ENCODE measurements at regions not wholly inside any gene's neighbourhood (a gene's known extent, or its start where the extent isn't known, plus 50 kb on each side); places are given as distances from the start of the nearest gene placed in this dataset.
A peak's percentile ranks its signal among the peaks of the same experiment; 100 is the strongest.
"Not testable (repeated sequence)": the region's sequence is repeated elsewhere in the genome, so short reads cannot be mapped to it uniquely, and the experiment has no call there.

DNA sequence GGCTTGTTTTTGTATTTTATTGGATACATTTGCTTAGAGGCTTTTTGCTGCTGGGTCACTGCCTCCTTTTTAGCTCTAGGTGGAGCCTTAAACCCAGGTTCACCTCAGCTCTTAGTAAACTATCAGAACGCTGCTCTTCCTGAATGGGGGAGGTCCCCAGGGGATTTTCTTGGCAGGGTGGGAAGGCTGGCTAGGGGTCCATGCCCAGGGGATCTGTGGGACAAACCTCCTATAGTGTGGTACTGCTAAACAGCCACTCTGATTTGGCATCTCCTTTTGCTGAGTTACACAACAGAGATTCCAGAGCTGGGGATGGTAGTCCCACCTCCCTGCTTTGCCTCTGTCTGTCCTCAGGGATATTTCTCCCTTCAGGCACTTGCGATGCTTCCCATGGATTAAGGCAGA lies 204.9 kb downstream of the ZIC5 start:
- DNase-seq: peak; percentile 40

- no peak for DNase-seq
Observed at GRCh38 chr13:99765869-99766268, 205.7 kb downstream of the ZIC5 start.

DNA sequence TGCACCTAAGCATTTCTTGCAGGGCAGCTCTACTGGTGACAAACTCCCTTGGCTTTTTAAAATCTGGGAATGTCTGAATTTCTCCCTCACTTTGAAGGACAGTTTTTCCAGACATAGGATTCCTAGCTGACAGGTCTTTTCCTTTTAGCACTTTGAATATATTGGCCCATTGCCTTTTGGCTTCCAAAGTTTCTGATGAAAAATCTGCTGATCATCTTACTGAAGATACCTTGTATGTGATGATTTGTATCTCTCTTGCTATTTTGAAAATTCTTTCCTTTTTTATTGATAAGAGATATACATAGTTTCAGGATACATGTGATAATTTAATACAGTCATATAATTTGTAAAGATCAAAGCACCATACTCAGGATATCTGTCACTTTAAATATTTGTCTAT lies 211.1 kb downstream of the ZIC5 start:
- no peak for DNase-seq

DNA sequence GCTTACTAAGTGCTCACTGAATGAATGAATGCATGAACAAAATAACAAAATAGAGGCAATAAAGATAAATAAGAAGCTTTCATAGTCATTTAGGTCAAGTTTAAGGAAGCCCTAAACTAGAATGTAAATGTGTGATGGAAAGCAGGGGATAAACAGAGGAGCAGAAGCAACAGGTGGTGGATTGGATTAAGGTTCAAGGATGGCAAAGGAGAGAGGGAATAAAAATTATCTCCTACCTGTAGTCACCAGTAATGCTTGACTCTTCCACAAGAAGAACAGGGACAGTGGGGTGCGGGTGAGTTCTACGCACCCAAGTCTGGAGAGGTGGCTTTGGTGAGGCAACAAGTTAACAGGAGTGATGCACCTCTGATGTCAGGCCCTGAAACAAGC lies 212.4 kb downstream of the ZIC5 start:
- no peak for DNase-seq

DNA sequence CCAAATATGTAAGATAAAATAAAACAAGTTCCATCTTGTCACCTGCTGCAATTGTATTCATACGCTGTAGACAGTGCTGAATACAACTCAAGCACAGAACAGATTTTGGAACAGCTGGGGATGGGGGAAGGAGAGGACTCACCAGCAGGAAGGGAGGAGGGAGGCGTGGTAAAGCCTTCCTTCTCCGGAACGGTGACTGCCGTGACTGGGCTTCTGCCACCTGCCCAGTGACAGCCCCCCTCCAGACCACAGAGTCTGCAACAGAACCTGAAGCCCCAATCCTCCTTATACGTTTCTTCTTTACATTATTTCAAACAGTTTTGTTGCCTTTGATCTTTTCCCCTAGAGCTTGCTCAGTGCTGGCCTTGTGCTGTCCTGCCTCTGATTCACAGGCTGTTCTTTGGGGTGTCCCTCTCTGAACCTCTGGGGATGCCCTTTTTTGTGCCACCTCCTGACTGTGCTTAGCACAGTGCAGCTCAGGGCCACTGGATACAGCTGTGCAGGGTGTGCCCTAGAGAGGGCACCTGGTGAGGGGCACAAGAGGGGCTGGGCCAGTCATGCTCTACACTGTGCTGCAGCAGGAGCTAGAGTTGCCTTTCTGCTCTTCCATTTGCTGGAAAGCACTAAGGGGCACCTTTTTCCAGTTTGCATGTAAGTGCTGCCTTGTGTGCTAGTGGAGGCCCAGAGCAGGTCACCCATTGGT lies 213.0 kb downstream of the ZIC5 start:
- DNase-seq: no peak

- DNase-seq: no peak
Observed at GRCh38 chr13:99757756-99758459, 213.7 kb downstream of the ZIC5 start.

- DNase-seq: no peak
Observed at GRCh38 chr13:99756281-99756680, 215.3 kb downstream of the ZIC5 start.

DNA sequence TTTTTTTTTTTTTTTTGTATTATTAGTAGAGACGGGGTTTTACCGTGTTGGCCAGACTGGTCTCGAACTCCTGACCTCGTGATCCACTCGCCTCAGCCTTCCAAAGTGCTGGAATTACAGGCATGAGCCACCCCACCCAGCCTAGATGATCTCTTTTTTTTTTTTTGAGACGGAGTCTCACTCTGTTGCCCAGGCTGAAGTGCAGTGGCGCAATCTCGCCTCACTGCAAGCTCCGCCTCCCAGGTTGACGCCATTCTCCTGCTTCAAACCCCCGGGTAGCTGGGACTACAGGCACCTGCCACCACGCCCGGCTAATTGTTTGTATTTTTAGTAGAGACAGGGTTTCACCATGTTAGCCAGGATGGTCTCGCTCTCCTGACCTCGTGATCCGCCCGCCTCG lies 216.8 kb downstream of the ZIC5 start:
- not testable (repeated sequence) for DNase-seq

- DNase-seq: no peak
Observed at GRCh38 chr13:99752373-99752772, 219.2 kb downstream of the ZIC5 start.

GRCh38 chr13:99751517-99752199 lies 219.9 kb downstream of the ZIC5 start:
- no peak for DNase-seq

DNA sequence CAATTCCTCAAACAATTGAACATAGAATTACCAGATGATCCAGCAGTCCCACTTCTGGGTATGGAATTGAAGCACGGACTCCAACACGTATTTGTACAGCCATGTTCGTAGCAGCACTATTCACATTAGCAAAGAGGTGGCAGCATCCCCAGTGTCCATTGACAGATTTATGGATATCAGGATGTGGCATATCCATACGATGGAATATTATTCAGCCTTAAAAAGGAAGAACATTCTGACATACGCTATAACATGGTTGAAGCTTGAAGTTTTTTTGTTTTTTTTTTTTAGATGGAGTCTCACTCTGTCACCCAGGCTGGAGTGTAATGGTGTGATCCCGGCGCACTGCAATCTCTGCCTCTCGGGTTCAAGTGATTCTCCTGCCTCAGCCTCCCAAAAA lies 220.6 kb downstream of the ZIC5 start:
- no peak for DNase-seq

DNA sequence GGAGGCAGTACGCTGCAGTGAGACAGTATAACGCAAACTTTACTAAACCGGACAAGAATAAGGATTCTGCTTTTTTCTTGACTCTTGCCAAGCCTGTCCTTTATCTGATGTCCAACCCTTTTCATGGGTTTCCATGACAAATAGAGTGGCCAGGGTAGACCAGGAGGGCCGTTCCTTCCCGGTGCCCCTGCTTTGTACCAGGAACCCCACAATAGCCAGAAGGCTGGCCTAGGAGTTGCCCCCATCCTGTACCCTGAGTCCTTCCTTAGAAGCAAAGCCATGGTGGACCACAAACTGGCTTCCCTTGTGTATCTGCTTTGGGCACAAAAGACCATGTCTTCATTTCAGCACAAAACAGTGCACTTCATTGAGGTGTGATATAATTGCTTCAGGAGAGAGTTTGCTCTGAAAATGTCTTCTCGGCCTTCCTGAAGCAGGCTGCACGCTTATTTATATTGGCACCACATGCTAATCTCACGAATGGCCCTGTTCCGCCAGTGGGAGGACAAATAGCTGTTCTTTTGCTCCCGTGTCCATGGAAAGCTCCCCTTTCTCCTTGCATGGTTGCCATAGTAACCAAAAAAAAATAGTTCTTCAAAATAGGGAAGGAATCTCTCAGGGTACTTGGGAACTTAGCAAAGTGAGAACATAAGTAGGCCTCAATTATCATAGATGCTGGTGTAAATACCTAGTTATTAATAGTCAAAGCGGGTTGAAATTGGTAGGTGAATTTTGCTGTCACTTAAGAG lies 222.1 kb downstream of the ZIC5 start:
- DNase-seq: no peak

- DNase-seq: no peak
Observed at GRCh38 chr13:99747403-99747710, 224.2 kb downstream of the ZIC5 start.

GRCh38 chr13:99746637-99747402 lies 224.7 kb downstream of the ZIC5 start:
- no peak for DNase-seq

DNA sequence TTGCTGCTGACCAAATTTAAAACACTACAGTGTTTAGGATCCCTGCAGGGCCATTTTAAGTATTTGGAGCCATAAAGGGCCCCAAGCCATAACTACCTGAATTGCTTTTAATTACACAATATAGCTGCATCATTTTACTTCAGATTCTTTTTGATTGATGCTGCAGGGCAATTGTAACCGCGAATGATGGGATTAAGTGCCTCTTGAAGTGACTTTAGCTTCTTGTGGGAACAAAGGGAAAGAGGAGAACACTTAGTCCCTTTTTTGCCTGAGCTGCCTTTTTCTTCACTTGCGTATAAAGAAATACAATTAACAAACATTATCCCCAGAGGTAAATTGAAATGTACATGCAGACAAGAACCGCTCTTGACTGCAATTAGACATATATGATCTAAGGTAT lies 228.5 kb downstream of the ZIC5 start:
- DNase-seq: no peak

- no peak for DNase-seq
Observed at GRCh38 chr13:99741960-99742359, 229.6 kb downstream of the ZIC5 start.

DNA sequence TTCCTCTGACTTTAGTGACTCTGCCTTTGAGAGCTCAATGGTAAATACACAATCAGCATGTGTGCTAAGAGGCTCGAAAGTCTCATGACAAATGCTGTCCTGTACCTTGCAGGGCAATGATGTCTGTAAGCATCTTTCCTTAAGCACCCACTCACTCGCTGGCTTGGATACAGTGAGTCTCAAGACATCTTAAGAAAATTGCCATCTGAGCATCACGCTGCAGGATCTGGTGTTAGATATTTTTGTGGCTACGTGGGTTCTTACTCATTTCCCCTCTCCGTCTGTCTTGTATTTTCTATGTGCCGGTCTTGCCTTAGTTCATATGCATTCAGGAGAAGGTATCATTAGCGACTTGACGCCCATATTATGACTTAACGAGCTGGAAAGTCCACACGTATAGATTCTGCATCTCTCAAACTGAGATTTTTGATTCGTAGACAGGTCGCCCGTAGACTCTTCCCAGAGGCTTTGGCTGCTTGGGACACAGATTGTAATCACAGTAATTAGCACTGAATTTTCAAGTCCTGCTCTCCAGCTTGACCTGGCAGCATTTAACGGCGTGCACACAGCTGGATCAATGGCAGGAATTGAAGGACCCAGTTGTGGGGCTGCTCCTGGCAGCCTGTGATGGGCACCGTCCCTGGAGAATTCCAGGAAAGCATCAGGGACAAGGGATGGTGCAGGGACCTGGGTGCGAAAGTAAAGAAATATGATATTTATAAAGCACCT lies 231.2 kb downstream of the ZIC5 start:
- no peak for DNase-seq

- no peak for DNase-seq
Observed at GRCh38 chr13:99738626-99739025, 232.9 kb downstream of the ZIC5 start.

- no peak for DNase-seq
Observed at GRCh38 chr13:99737481-99738245, 233.9 kb downstream of the ZIC5 start.

DNA sequence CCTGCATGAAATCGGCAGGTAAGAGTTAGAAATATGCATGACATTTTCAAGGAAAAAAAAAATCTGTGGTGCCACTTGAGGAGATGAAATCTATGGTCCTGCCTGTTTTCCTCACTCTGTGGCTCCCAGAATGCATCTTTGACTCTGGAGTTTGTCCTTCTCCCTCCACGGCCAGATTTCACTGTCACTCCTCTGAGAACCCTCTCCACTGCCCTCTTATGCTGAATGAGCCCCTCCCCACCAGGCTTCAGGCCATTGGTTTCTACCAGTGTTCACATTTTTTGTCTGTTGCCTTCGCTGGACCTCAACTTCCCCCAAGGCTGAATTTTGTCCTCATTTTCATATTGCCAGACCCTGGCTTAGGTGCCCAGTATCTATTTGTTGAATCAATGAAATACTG lies 235.0 kb downstream of the ZIC5 start:
- no peak for DNase-seq

- DNase-seq: no peak
Observed at GRCh38 chr13:99734013-99734693, 232.9 kb downstream of the TM9SF2 start.

Data from NCI-H446 treated with DMSO at 0.1 percent for 48 hours (cell line).